GM12878 (cell line): ENCODE measurements at regions not wholly inside any gene's neighbourhood (a gene's known extent, or its start where the extent isn't known, plus 50 kb on each side); places are given as distances from the start of the nearest gene placed in this dataset.
"Not testable (repeated sequence)": the region's sequence is repeated elsewhere in the genome, so short reads cannot be mapped to it uniquely, and the experiment has no call there.

Experiments used
- EP300 ChIP-seq, 2 experiments: fragments of 150-350 bp in 1 of 2; IDR thresholded peaks; 2 replicates each; pipeline ENCODE4 v1.6.1; 2011 to 2012; ENCODE audit warnings: low read depth in 2 of 2, low read length in 2 of 2, borderline replicate concordance in 1 of 2, improper control_type of control experiment in 1 of 2, inconsistent platforms in 1 of 2; ENCODE audit not compliant: control insufficient read depth in 1 of 2
- RB1 ChIP-seq: fragments of 450-650 bp; formaldehyde crosslinking; IDR thresholded peaks from 2 replicates; pipeline ENCODE4 v1.6.1; 2017; ENCODE audit warnings: mild to moderate bottlenecking, borderline replicate concordance
- RFX5 ChIP-seq: IDR thresholded peaks from 2 replicates; pipeline ENCODE4 v1.6.1; 2011; ENCODE audit warnings: low read depth, low read length, improper control_type of control experiment
- SP1 ChIP-seq: IDR thresholded peaks from one replicate; pipeline ENCODE4 v1.6.1; 2011; ENCODE audit warnings: low read depth, low read length
- TARDBP ChIP-seq: IDR thresholded peaks from 2 replicates; pipeline ENCODE4 v1.6.1; 2016; ENCODE audit warnings: borderline replicate concordance

GRCh38 chr9:102416251-102416650 lies 578.9 kb upstream of the CYLC2 start:
- TF ChIP-seq RB1; TARDBP; SP1; RFX5; EP300 (IDR thresholded peaks at IDR 0.05; ENCODE audit: borderline replicate concordance in 1 of 2, control insufficient read depth in 1 of 2, low read depth in 2 of 2, low read length in 2 of 2): not testable (repeated sequence)
